ENCODE measurements at regions not wholly inside any gene's neighbourhood (a gene's known extent, or its start where the extent isn't known, plus 50 kb on each side); places are given as distances from the start of the nearest gene placed in this dataset.

- no peaks in the 10 kb centered on the region for H3K23me2 ChIP-seq (ENCODE audit: insufficient read length, low read depth, low read length, poor library complexity, severe bottlenecking)
- H4K5ac ChIP-seq (ENCODE audit: insufficient read length, low read depth, low read length): no peak overlapping the region
- no peak overlapping the region for H4K91ac ChIP-seq (ENCODE audit: insufficient read length, low read depth, low read length)
- no peak overlapping the region for H3K56ac ChIP-seq (ENCODE audit: insufficient read length, low read depth, low read length)
- no peak overlapping the region for H2BK15ac ChIP-seq (ENCODE audit: low read depth, low read length)
- no peaks in the 10 kb centered on the region for H4K20me1 ChIP-seq (ENCODE audit: control insufficient read depth, insufficient read depth, insufficient read length)
- H3K9ac ChIP-seq (ENCODE audit: extremely low read depth, insufficient read length, low read length): no peak overlapping the region
- Mint-ChIP-seq H3K27ac (no peak overlapping the region), H3K27me3 (ENCODE audit: low read depth) (peaks cover 77% of the 10 kb centered on the region), H3K9me3 (no peaks in the 10 kb centered on the region), H3K36me3 (ENCODE audit: insufficient read depth in 1 of 3, low read depth in 3 of 3) (no peaks in the 10 kb centered on the region), H3K4me1 (peaks cover 27 to 38% of the 10 kb centered on the region in 2 experiments), H3K4me3 (no peak overlapping the region)
- H3K18ac ChIP-seq (ENCODE audit: insufficient read length, low read depth, low read length): no peak overlapping the region
- no peak overlapping the region for H2AFZ ChIP-seq (ENCODE audit: low read length)
- no peak overlapping the region for H3K23ac ChIP-seq (ENCODE audit: insufficient read length, low read depth, low read length)
- no peak for TF ChIP-seq CTCF (conservative IDR thresholded peaks at IDR 0.05)
- H3K27ac ChIP-seq (ENCODE audit: insufficient read length, low read depth, low read length): no peak overlapping the region
- H2BK12ac ChIP-seq (ENCODE audit: insufficient read length, low read depth, low read length): no peak overlapping the region
- H2BK120ac ChIP-seq (ENCODE audit: low read depth, low read length, poor library complexity, severe bottlenecking): no peak overlapping the region
- no peak overlapping the region for H3K4me2 ChIP-seq (ENCODE audit: insufficient read depth, insufficient read length, low read length)
- no peak overlapping the region for H2BK5ac ChIP-seq (ENCODE audit: insufficient read length, low read length)
- H3K14ac ChIP-seq (ENCODE audit: insufficient read depth, low read length): no peak overlapping the region; the same call in 1 of the 2 replicates
- no peaks in the 10 kb centered on the region for H3K79me2 ChIP-seq (ENCODE audit: insufficient read depth, low read length)
- H3K9me3 ChIP-seq (ENCODE audit: control insufficient read depth, low read depth, low read length): no peaks in the 10 kb centered on the region
- H3T11ph ChIP-seq (ENCODE audit: low read length): no peak overlapping the region
- no peak overlapping the region for H3K4ac ChIP-seq (ENCODE audit: low read depth, low read length)
- H2BK20ac ChIP-seq (ENCODE audit: low read depth, low read length, poor library complexity, severe bottlenecking): no peak overlapping the region
- H4K8ac ChIP-seq (replicated peaks; ENCODE audit: insufficient read length, low read depth, low read length): no peak overlapping the region
- H3K27me3 ChIP-seq (ENCODE audit: insufficient read depth, low read length): no peaks in the 10 kb centered on the region
- no peaks in the 10 kb centered on the region for H3K79me1 ChIP-seq (ENCODE audit: insufficient read depth, low read depth, low read length, poor library complexity, severe bottlenecking)
- H3K4me1 ChIP-seq (ENCODE audit: insufficient read depth, low read length): no peaks in the 10 kb centered on the region; the same call in 1 of the 2 replicates
- no peak overlapping the region for H2AK5ac ChIP-seq (ENCODE audit: insufficient read length, low read length)
- WGBS (ENCODE audit: extremely low coverage, insufficient read length, low lambda C conversion rate): no CpG with 5 or more reads among the region's 3 CpGs
- no peak for DNase-seq
Observed at GRCh38 chr11:119978696-119979095, 159.2 kb downstream of the TRIM29 start.
